HEK293 (cell line): ENCODE measurements at regions not wholly inside any gene's neighbourhood (a gene's known extent, or its start where the extent isn't known, plus 50 kb on each side); places are given as distances from the start of the nearest gene placed in this dataset.

Experiments used
- CTCF ChIA-PET: fragments of 350-600 bp; formaldehyde crosslinking; extraction: SDS; loops from one replicate; lab custom pipeline; 2021; ENCODE audit warnings: antibody characterized with exemption; lab: Yijun Ruan, JAX
- POLR2A ChIA-PET: fragments of 300-600 bp; formaldehyde crosslinking; extraction: SDS; loops from one replicate; lab custom pipeline; 2020; ENCODE audit warnings: antibody characterized with exemption, inconsistent platforms; lab: Yijun Ruan, JAX
- H3K27ac ChIP-seq: fragments of 200-500 bp; sonication (Bioruptor generic); 2 replicates; pipeline ENCODE4 v1.5.1; 2014; ENCODE audit warnings: low read depth, low read length, control low read depth, inconsistent platforms; ENCODE audit errors: extremely low read depth
- H3K36me3 ChIP-seq, 2 experiments: fragments of 200-500 bp in 1 of 2; sonication (Bioruptor generic) in 1 of 2; 1 replicate in 1 of 2; 2 replicates in 1 of 2; pipeline ENCODE4 v1.5.1; 2014 to 2017; ENCODE audit warnings: inconsistent platforms in 2 of 2, low read length in 2 of 2; ENCODE audit not compliant: control insufficient read depth in 2 of 2, insufficient read depth in 1 of 2
- H3K4me1 ChIP-seq: fragments of 200-500 bp; sonication (Bioruptor generic); 2 replicates; pipeline ENCODE4 v1.5.1; 2014; ENCODE audit warnings: mild to moderate bottlenecking, low read length, inconsistent platforms; ENCODE audit not compliant: control insufficient read depth, insufficient read depth
- H3K4me3 ChIP-seq: 2 replicates; pipeline ENCODE4 v1.5.1; 2011; ENCODE audit warnings: low read depth, mild to moderate bottlenecking, control low read depth, low read length, moderate library complexity
- H3K9me3 ChIP-seq: fragments of 200-500 bp; sonication (Bioruptor generic); 2 replicates; pipeline ENCODE4 v1.5.1; 2014; ENCODE audit warnings: low read depth, low read length, inconsistent platforms; ENCODE audit not compliant: control insufficient read depth, insufficient read depth
- GFI1B ChIP-seq: fragments of 450-650 bp; formaldehyde crosslinking; IDR thresholded peaks from 2 replicates; pipeline ENCODE4 v1.5.1; 2016; ENCODE audit warnings: missing biosample characterization, missing genetic modification characterization
- HOXA7 ChIP-seq: sonication (generic); formaldehyde crosslinking; IDR thresholded peaks from 2 replicates; pipeline ENCODE4 v1.8.1; 2022; ENCODE audit warnings: missing genetic modification reagents, borderline replicate concordance
- KLF16 ChIP-seq: fragments of 450-650 bp; formaldehyde crosslinking; IDR thresholded peaks from 2 replicates; pipeline ENCODE4 v1.5.1; 2017; ENCODE audit warnings: missing biosample characterization, missing genetic modification characterization
- YY2 ChIP-seq: fragments of 450-650 bp; formaldehyde crosslinking; IDR thresholded peaks from 2 replicates; pipeline ENCODE4 v1.5.1; 2016; ENCODE audit warnings: missing biosample characterization, missing genetic modification characterization
- ZBTB17 ChIP-seq: fragments of 450-650 bp; formaldehyde crosslinking; IDR thresholded peaks from 2 replicates; pipeline ENCODE4 v1.5.1; 2016; ENCODE audit warnings: missing biosample characterization, missing genetic modification characterization
- ZFP3 ChIP-seq: fragments of 450-650 bp; formaldehyde crosslinking; IDR thresholded peaks from 2 replicates; pipeline ENCODE4 v1.5.1; 2016; ENCODE audit warnings: low read depth, missing biosample characterization, missing genetic modification characterization
- ZFP41 ChIP-seq: fragments of 450-650 bp; formaldehyde crosslinking; IDR thresholded peaks from 2 replicates; pipeline ENCODE4 v1.5.1; 2016; ENCODE audit warnings: missing biosample characterization, missing genetic modification characterization, borderline replicate concordance
- ZNF155 ChIP-seq: fragments of 450-650 bp; formaldehyde crosslinking; IDR thresholded peaks from 2 replicates; pipeline ENCODE4 v1.5.1; 2016; ENCODE audit warnings: missing biosample characterization, missing genetic modification characterization
- ZNF2 ChIP-seq: fragments of 450-650 bp; formaldehyde crosslinking; IDR thresholded peaks from 2 replicates; pipeline ENCODE4 v1.5.1; 2016; ENCODE audit warnings: missing biosample characterization, missing genetic modification characterization
- ZNF274 ChIP-seq, 2 experiments: fragments of 200-500 bp in 1 of 2; fragments of 450-650 bp in 1 of 2; sonication (Bioruptor generic) in 1 of 2; formaldehyde crosslinking in 1 of 2; IDR thresholded peaks; 2 replicates each; pipeline versions ENCODE4 v1.5.1 to v1.6.1; 2014 to 2016; ENCODE audit warnings: borderline replicate concordance in 1 of 2, inconsistent platforms in 1 of 2, low read length in 1 of 2, missing biosample characterization in 1 of 2, missing genetic modification characterization in 1 of 2
- ZNF292 ChIP-seq: fragments of 450-650 bp; formaldehyde crosslinking; IDR thresholded peaks from 2 replicates; pipeline ENCODE4 v1.5.1; 2016; ENCODE audit warnings: low read depth, missing biosample characterization, missing genetic modification characterization, borderline replicate concordance
- ZNF302 ChIP-seq: fragments of 450-650 bp; formaldehyde crosslinking; IDR thresholded peaks from 2 replicates; pipeline ENCODE4 v1.5.1; 2016; ENCODE audit warnings: missing biosample characterization, missing genetic modification characterization, low read depth
- ZNF350 ChIP-seq: fragments of 450-650 bp; formaldehyde crosslinking; IDR thresholded peaks from 2 replicates; pipeline ENCODE4 v1.5.0; 2017; ENCODE audit warnings: missing biosample characterization, mild to moderate bottlenecking, missing genetic modification characterization
- ZNF404 ChIP-seq: fragments of 450-650 bp; formaldehyde crosslinking; IDR thresholded peaks from 2 replicates; pipeline ENCODE4 v1.5.1; 2017; ENCODE audit warnings: missing biosample characterization, missing genetic modification characterization
- ZNF521 ChIP-seq: fragments of 450-650 bp; formaldehyde crosslinking; IDR thresholded peaks from 2 replicates; pipeline ENCODE4 v1.5.1; 2017; ENCODE audit warnings: missing biosample characterization, mild to moderate bottlenecking, missing genetic modification characterization
- ZNF560 ChIP-seq: fragments of 450-650 bp; formaldehyde crosslinking; IDR thresholded peaks from 2 replicates; pipeline ENCODE4 v1.5.1; 2017; ENCODE audit warnings: missing biosample characterization, missing genetic modification characterization, borderline replicate concordance
- ZNF561 ChIP-seq: fragments of 450-650 bp; IDR thresholded peaks from 2 replicates; pipeline ENCODE4 v1.5.1; 2018; ENCODE audit warnings: missing biosample characterization, missing genetic modification characterization, borderline replicate concordance
- ZNF571 ChIP-seq: fragments of 450-650 bp; formaldehyde crosslinking; IDR thresholded peaks from 2 replicates; pipeline ENCODE4 v1.5.0; 2017; ENCODE audit warnings: missing biosample characterization, missing genetic modification characterization
- ZNF580 ChIP-seq: fragments of 450-650 bp; formaldehyde crosslinking; IDR thresholded peaks from 2 replicates; pipeline ENCODE4 v1.5.1; 2016; ENCODE audit warnings: missing biosample characterization, missing genetic modification characterization
- ZNF658 ChIP-seq: fragments of 450-650 bp; formaldehyde crosslinking; IDR thresholded peaks from 2 replicates; pipeline ENCODE4; 2016; ENCODE audit warnings: missing biosample characterization, missing genetic modification characterization
- ZNF76 ChIP-seq: fragments of 450-650 bp; formaldehyde crosslinking; IDR thresholded peaks from 2 replicates; pipeline ENCODE4; 2016; ENCODE audit warnings: low read depth, missing biosample characterization, missing genetic modification characterization, borderline replicate concordance
- ZNF843 ChIP-seq: fragments of 450-650 bp; formaldehyde crosslinking; IDR thresholded peaks from 2 replicates; pipeline ENCODE4 v1.5.1; 2016; ENCODE audit warnings: missing biosample characterization, missing genetic modification characterization
- TF ChIP-seq, protein P1 (sequence below): fragments of 450-650 bp; formaldehyde crosslinking; IDR thresholded peaks from 2 replicates; pipeline ENCODE4 v1.5.1; 2016; ENCODE audit warnings: missing biosample characterization, missing genetic modification characterization, low read depth

DNA sequence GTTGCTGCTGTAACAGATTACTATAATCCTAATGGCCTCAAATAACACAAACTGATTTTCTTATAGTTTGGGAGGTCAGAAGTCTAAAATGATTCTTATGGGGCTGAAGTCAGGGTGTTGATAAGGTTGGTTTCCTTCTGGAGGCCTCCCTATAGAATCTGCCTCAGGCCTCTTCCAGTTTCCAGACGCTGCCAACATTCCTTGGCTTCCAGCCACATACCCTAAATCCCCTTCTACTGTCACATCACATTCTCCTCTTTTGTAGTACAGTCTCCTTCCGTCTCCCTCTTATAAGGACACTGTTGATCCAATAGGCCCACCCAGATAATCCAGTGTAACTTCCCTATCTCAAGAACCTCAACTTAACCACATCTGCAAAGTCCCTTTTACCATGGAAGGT lies 145.3 kb upstream of the NCAM2 start:
- Histone ChIP-seq H3K9me3 (no peaks in the 10 kb centered on the region; the same call in 1 of the 2 replicates), H3K27ac (no peak overlapping the region), H3K4me3 (no peak overlapping the region), H3K4me1 (no peaks in the 10 kb centered on the region), H3K36me3 (no peaks in the 10 kb centered on the region)
- CTCF ChIA-PET = no interaction called here
- POLR2A ChIA-PET = no interaction called here
- TF ChIP-seq ZNF302 (tag by site-specific recombination) (no peak), ZNF292 (no peak), ZNF843 (tag by site-specific recombination) (no peak), ZNF580 (tag by site-specific recombination) (no peak), ZNF404 (tag by site-specific recombination) (no peak), ZNF350 (tag by site-specific recombination) (no peak), ZNF76 (tag by site-specific recombination) (no peak), ZNF274 (IDR thresholded peaks at IDR 0.05; ENCODE audit: low read length) (no peak), ZNF274 (tag by site-specific recombination; IDR thresholded peaks at IDR 0.05; ENCODE audit: borderline replicate concordance) (no peak), ZNF561 (tag by site-specific recombination) (no peak), GFI1B (no peak), HOXA7 (CRISPR knock-in tag) (no peak), ZNF658 (no peak), ZNF560 (tag by site-specific recombination) (no peak), ZNF521 (tag by site-specific recombination) (no peak), ZNF2 (tag by site-specific recombination) (no peak), KLF16 (tag by site-specific recombination) (no peak), ZNF155 (no peak)
- TF ChIP-seq, protein P1, sequence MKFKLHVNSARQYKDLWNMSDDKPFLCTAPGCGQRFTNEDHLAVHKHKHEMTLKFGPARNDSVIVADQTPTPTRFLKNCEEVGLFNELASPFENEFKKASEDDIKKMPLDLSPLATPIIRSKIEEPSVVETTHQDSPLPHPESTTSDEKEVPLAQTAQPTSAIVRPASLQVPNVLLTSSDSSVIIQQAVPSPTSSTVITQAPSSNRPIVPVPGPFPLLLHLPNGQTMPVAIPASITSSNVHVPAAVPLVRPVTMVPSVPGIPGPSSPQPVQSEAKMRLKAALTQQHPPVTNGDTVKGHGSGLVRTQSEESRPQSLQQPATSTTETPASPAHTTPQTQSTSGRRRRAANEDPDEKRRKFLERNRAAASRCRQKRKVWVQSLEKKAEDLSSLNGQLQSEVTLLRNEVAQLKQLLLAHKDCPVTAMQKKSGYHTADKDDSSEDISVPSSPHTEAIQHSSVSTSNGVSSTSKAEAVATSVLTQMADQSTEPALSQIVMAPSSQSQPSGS = no peak

DNA sequence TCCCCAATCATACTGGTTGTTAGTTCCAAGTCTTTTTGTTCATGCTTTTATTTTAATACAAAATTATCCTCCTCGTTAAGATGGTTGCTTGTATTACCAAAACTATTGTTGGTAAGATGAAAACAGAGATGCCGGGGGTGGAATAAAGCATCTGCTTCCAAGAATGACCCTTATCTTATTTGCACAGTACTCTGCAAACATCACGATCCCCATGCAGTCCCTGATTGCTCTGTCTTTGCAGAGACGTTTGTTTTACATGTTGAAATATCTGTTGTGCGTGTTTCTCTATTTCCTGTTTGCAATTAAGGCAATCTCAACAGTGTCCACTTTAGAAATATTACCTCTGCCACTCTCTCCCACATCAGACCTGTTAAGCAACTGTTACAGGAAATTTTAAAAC lies 141.3 kb upstream of the NCAM2 start:
- H3K36me3 ChIP-seq = no peaks in the 10 kb centered on the region
- H3K4me3 ChIP-seq = no peak overlapping the region
- no peak for TF ChIP-seq ZBTB17 (tag by site-specific recombination)
- TF ChIP-seq YY2 (tag by site-specific recombination) = no peak
- no peak for TF ChIP-seq ZFP3
- TF ChIP-seq, all 188 proteins: peak for 0
- no peak overlapping the region for H3K27ac ChIP-seq
- H3K9me3 ChIP-seq = no peaks in the 10 kb centered on the region
- no peaks in the 10 kb centered on the region for H3K4me1 ChIP-seq
- ChIA-PET CTCF (no interaction called here), POLR2A (no interaction called here)

DNA sequence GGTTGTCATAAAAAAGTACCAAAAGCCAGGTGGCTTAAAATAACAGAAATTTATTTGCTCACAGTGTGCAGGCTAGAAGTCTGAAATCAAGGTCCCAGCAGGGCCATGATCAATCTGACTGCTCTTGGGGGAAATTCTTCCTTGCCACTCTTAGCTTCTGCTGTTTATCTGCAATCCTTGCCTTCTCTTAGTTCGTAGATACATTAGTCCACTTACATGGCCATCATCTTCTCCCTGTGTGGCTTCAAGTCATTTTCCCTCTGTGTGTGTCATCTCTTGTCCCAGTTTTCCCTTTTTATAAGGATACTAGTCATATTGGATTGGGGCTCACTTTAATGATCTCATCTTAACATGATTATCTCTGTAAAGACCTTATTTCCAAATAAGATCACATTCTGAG lies 124.0 kb upstream of the NCAM2 start:
- no peak overlapping the region for H3K27ac ChIP-seq
- H3K36me3 ChIP-seq = no peaks in the 10 kb centered on the region
- H3K4me3 ChIP-seq = no peak overlapping the region
- no peaks in the 10 kb centered on the region for H3K4me1 ChIP-seq
- ChIA-PET POLR2A (no interaction called here), CTCF (no interaction called here)
- TF ChIP-seq ZFP41 (tag by site-specific recombination) = no peak
- no peak for TF ChIP-seq ZNF274 (IDR thresholded peaks at IDR 0.05; ENCODE audit: low read length)
- TF ChIP-seq ZNF274 (tag by site-specific recombination; IDR thresholded peaks at IDR 0.05; ENCODE audit: borderline replicate concordance) = no peak
- no peak for TF ChIP-seq ZNF571 (tag by site-specific recombination)
- no peaks in the 10 kb centered on the region for H3K9me3 ChIP-seq
